Adrenal gland (tissue), 9 donors: ENCODE measurements at regions not wholly inside any gene's neighbourhood (a gene's known extent, or its start where the extent isn't known, plus 50 kb on each side); places are given as distances from the start of the nearest gene placed in this dataset.

ENCODE experiments used
- DNase-seq, 7 donors: peaks; one replicate each; pipeline ENCODE4 v3.0.0-alpha.2; 2019 to 2020
- H3K27ac ChIP-seq, 5 donors: fragments of 200-600 bp; sonication (generic) in 4 of 5; 1 replicate in 3 of 5; 2 replicates in 2 of 5; pipeline versions ENCODE4 v1.5.1 to v1.8.0; 2016 to 2020; ENCODE audit warnings: mild to moderate bottlenecking in 1 of 5
- H3K27me3 ChIP-seq: fragments of 200-600 bp; 2 replicates; pipeline ENCODE4 v1.8.0; 2021
- H3K36me3 ChIP-seq, 2 donors: fragments of 200-600 bp; replicated peaks in 1 of 2; 1 replicate in 1 of 2; 2 replicates in 1 of 2; pipeline versions ENCODE4 v1.5.1 to v1.8.0; 2018 to 2022
- H3K4me1 ChIP-seq, 2 donors: fragments of 200-600 bp; replicated peaks in 1 of 2; 1 replicate in 1 of 2; 2 replicates in 1 of 2; pipeline versions ENCODE4 v1.5.1 to v1.8.0; 2018 to 2021
- H3K4me3 ChIP-seq, 4 donors: fragments of 200-600 bp; sonication (generic) in 3 of 4; one replicate each; pipeline ENCODE4 v1.5.1; 2016 to 2018
- H3K9me3 ChIP-seq, 3 donors: fragments of 200-600 bp; sonication (generic) in 1 of 3; replicated peaks in 1 of 3; 1 replicate in 2 of 3; 2 replicates in 1 of 3; pipeline versions ENCODE4 v1.5.1 to v1.8.0; 2016 to 2021
- CTCF ChIP-seq, 6 experiments: fragments of 450-650 bp in 4 of 6; fragments of 200-600 bp in 2 of 6; sonication (generic) in 1 of 6; IDR thresholded peaks; 1 replicate in 5 of 6; 2 replicates in 1 of 6; pipeline versions ENCODE4 v1.5.1 to v1.8.0; 2016 to 2021; ENCODE audit warnings: antibody characterized with exemption in 6 of 6, mild to moderate bottlenecking in 2 of 6, moderate library complexity in 1 of 6
- POLR2A ChIP-seq, 2 donors: fragments of 450-650 bp; IDR thresholded peaks; one replicate each; pipeline ENCODE4 v1.6.1; 2017; ENCODE audit warnings: antibody characterized with exemption in 2 of 2, mild to moderate bottlenecking in 2 of 2, moderate library complexity in 1 of 2
- WGBS, 4 donors: extraction: QIAGEN DNeasy Blood & Tissue Kit in 2 of 4; methylation state at CpG; one replicate each; pipeline versions ENCODE4 v1.1.5 to v1.1.7; 2013 to 2017; 5-methylcytosine and 5-hydroxymethylcytosine counted together
- intact Hi-C, 2 donors: fragments of 100-400 bp; cut with DNase I; formaldehyde crosslinking; loops; one replicate each; pipeline versions ENCODE4 v1.14.1 to v1.15.0; 2022 to 2023
- donor health status: healthy with polysubstance abuse.
- donor health status: Bipolar disorder and iron deficiency.
- donor health status: DM: yes; HTN: yes; CAD: no.
- donor health status: DM: no; HTN: no; CAD: no.
- donor health status: DM: no; HTN: no; CAD: no.

- H3K4me1 ChIP-seq, result no peaks in the 10 kb centered on the region
Measured at GRCh38 chr5:68395302-68395701, 179.7 kb downstream of the PIK3R1 start.

GRCh38 chr5:68395926-68396511 lies 180.5 kb downstream of the PIK3R1 start:
- H3K9me3 ChIP-seq, result no peaks in the 10 kb centered on the region
- WGBS, 4 donors, result 70 to 88% (median 77%) methylated on average over 2 of the region's 2 CpGs
- no peak for TF ChIP-seq POLR2A (IDR thresholded peaks at IDR 0.05)
- TF ChIP-seq CTCF (IDR thresholded peaks at IDR 0.05), result no peak
- intact Hi-C loops, result no loop called here
- DNase-seq, result no peak
- no peak overlapping the region for H3K27ac ChIP-seq
- no peaks in the 10 kb centered on the region for H3K36me3 ChIP-seq
- no peaks in the 10 kb centered on the region for H3K4me1 ChIP-seq
- H3K27me3 ChIP-seq, result no peaks in the 10 kb centered on the region
- H3K4me3 ChIP-seq, result no peak overlapping the region

More at GRCh38 chr5:68395302-68395701, 179.7 kb downstream of the PIK3R1 start:
- Histone ChIP-seq H3K27me3 (no peaks in the 10 kb centered on the region), H3K36me3 (no peaks in the 10 kb centered on the region), H3K9me3 (no peaks in the 10 kb centered on the region), H3K4me3 (no peak overlapping the region), H3K27ac (no peak overlapping the region)
- DNase-seq, result no peak
- intact Hi-C loops, result no loop called here
- 87 to 96% (median 89%) methylated on average over 8 of the region's 8 CpGs for WGBS, 4 donors
- TF ChIP-seq POLR2A (IDR thresholded peaks at IDR 0.05) (no peak), CTCF (IDR thresholded peaks at IDR 0.05) (no peak)

- no peak overlapping the region for H3K27ac ChIP-seq
- no peak for DNase-seq
- no peaks in the 10 kb centered on the region for H3K9me3 ChIP-seq
- TF ChIP-seq CTCF (IDR thresholded peaks at IDR 0.05) (no peak), POLR2A (IDR thresholded peaks at IDR 0.05) (no peak)
- no peak overlapping the region for H3K4me3 ChIP-seq
- no peaks in the 10 kb centered on the region for H3K36me3 ChIP-seq
- intact Hi-C loops, result no loop called here
- 78 to 93% (median 90%) methylated on average over 3 to 4 of the region's 4 CpGs for WGBS, 4 donors
- no peaks in the 10 kb centered on the region for H3K27me3 ChIP-seq
- H3K4me1 ChIP-seq, result no peaks in the 10 kb centered on the region
Measured at GRCh38 chr5:68396722-68397121, 181.2 kb downstream of the PIK3R1 start.

GRCh38 chr5:68398146-68398812 lies 182.7 kb downstream of the PIK3R1 start:
- DNase-seq, result no peak
- Histone ChIP-seq H3K4me1 (no peaks in the 10 kb centered on the region), H3K27me3 (no peaks in the 10 kb centered on the region), H3K9me3 (no peaks in the 10 kb centered on the region), H3K36me3 (no peaks in the 10 kb centered on the region), H3K27ac (no peak overlapping the region), H3K4me3 (no peak overlapping the region)
- no peak for TF ChIP-seq CTCF (IDR thresholded peaks at IDR 0.05)
- TF ChIP-seq POLR2A (IDR thresholded peaks at IDR 0.05), result no peak
- intact Hi-C loops, result no loop called here
- 89 to 100% (median 92%) methylated on average over 1 of the region's 1 CpG for WGBS, 4 donors
